ENCODE measurements at regions not wholly inside any gene's neighbourhood (a gene's known extent, or its start where the extent isn't known, plus 50 kb on each side); places are given as distances from the start of the nearest gene placed in this dataset.

DNA sequence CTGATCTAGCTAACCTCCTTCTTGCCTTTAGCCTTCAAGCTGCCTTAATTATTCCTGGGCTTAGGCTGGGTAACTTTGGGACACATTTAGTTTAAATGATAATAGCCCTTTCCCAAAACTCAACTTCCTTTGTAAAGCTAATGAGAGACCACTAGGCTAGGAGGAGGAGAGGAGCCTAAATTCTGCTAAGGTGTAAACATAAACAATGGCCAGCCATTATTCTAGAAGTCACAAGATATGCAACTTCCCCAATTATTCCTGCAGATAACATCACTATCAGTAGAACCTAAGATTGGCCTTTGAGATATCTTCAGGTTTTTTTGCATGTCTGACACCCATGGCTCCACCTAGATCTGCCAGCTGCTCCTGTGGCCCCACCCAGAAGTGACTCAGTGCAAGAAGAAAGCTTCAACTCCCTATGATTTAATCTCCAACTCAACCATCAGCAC lies 131.2 kb upstream of the FAM20A start:
- no peak for TF ChIP-seq POLR2A (IDR thresholded peaks at IDR 0.05)
- TF ChIP-seq, protein P1, sequence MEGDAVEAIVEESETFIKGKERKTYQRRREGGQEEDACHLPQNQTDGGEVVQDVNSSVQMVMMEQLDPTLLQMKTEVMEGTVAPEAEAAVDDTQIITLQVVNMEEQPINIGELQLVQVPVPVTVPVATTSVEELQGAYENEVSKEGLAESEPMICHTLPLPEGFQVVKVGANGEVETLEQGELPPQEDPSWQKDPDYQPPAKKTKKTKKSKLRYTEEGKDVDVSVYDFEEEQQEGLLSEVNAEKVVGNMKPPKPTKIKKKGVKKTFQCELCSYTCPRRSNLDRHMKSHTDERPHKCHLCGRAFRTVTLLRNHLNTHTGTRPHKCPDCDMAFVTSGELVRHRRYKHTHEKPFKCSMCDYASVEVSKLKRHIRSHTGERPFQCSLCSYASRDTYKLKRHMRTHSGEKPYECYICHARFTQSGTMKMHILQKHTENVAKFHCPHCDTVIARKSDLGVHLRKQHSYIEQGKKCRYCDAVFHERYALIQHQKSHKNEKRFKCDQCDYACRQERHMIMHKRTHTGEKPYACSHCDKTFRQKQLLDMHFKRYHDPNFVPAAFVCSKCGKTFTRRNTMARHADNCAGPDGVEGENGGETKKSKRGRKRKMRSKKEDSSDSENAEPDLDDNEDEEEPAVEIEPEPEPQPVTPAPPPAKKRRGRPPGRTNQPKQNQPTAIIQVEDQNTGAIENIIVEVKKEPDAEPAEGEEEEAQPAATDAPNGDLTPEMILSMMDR (IDR thresholded peaks at IDR 0.05) = no peak

Data from lower leg skin (tissue), 3 donors.